GM12892 (cell line): ENCODE measurements at regions not wholly inside any gene's neighbourhood (a gene's known extent, or its start where the extent isn't known, plus 50 kb on each side); places are given as distances from the start of the nearest gene placed in this dataset.

Experiments
- POLR2A ChIP-seq: IDR thresholded peaks from 2 replicates; pipeline ENCODE4 v1.6.1; 2011; ENCODE audit warnings: low read depth, low read length, control low read depth
- TAF1 ChIP-seq: IDR thresholded peaks from 2 replicates; pipeline ENCODE4 v1.6.1; 2011; ENCODE audit warnings: low read depth, mild to moderate bottlenecking, control low read depth, low read length, borderline replicate concordance

DNA sequence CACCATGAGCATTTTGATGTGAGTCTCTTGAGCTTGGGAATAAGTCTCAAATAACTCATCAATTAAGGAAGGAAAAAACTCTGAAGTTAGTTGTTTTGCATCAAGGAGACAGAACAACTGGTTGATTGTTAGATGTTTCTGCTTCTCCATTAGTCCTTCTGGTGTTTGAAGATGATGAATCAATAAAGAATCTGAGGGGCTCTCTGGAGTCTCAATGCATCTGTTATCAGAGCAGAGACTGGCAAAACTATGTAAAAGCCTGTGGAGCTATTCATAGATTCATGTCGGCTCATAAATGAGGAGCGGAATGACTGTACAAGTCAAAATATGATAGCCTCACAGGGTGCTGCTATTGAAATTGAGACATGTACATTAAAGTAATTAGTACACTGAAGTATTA, 73.3 kb upstream of the ZC3H11B start:
- TF ChIP-seq POLR2A (no peak), TAF1 (no peak)
